ENCODE measurements at regions not wholly inside any gene's neighbourhood (a gene's known extent, or its start where the extent isn't known, plus 50 kb on each side); places are given as distances from the start of the nearest gene placed in this dataset.

DNA sequence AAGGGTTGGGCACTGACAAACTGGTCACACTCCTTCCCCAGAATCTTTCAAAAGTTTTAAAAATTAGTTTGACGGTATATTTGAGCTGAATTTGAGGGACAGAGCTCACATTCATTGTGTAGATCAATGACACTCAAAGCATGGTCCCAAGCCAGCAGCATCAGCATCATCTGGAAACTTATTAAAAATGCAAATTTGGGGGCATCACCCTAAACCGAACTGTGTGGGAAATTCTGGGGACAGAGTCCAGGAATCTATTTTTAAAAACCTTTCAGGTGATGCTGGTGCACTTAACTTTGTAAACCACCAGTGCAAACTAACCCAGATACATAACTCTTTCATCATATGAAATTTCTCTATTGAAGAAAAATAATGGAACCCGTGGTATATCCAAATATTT, 58.1 kb upstream of the MTAP start (continued):
- TF ChIP-seq, protein P1, sequence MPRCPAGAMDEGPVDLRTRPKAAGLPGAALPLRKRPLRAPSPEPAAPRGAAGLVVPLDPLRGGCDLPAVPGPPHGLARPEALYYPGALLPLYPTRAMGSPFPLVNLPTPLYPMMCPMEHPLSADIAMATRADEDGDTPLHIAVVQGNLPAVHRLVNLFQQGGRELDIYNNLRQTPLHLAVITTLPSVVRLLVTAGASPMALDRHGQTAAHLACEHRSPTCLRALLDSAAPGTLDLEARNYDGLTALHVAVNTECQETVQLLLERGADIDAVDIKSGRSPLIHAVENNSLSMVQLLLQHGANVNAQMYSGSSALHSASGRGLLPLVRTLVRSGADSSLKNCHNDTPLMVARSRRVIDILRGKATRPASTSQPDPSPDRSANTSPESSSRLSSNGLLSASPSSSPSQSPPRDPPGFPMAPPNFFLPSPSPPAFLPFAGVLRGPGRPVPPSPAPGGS (CRISPR knock-in tag; IDR thresholded peaks at IDR 0.05): no peak

- H3K36me3 ChIP-seq (replicated peaks in 1 of 2; ENCODE audit: control insufficient read depth in 1 of 2, insufficient read depth in 2 of 2, low read length in 2 of 2): no peaks in the 10 kb centered on the region
- intact Hi-C loops (cut with micrococcal nuclease; ENCODE audit: unreplicated experiment): no loop called here
- ChIA-PET POLR2A (no interaction called here), CTCF (ENCODE audit: low intra/inter-chr PET ratio, low total read pairs) (no interaction called here)
- H3K27ac ChIP-seq (ENCODE audit: extremely low read length, insufficient read depth, low read length): no peak overlapping the region
- DNase-seq (ENCODE audit: low spot score) (no peak), ATAC-seq (no peak), FAIRE-seq (no peak)
- in situ Hi-C loops (cut with HindIII; ENCODE audit: extremely low pct_ligation_motif_present, low pct_unique_long_range_greater_than_20kb): no loop called here
- BruUV-seq (replicated peaks): no TSS peak
- no peaks in the 10 kb centered on the region for H3K4me1 ChIP-seq (ENCODE audit: insufficient read depth, low read length)
- H3K9me3 ChIP-seq (ENCODE audit: low read length): no peaks in the 10 kb centered on the region
- H3K4me2 ChIP-seq (ENCODE audit: low read depth, low read length): no peak overlapping the region
- no peak overlapping the region for H3K4me3 ChIP-seq (replicated peaks in 1 of 3; ENCODE audit: insufficient read depth in 1 of 3, low read depth in 2 of 3, low read length in 3 of 3)
- no peaks in the 10 kb centered on the region for H3K27me3 ChIP-seq (ENCODE audit: control insufficient read depth in 1 of 2, insufficient read depth in 2 of 2, low read length in 2 of 2)
- H3K9ac ChIP-seq (ENCODE audit: insufficient read depth, low read depth, low read length): no peak overlapping the region
- no peaks in the 10 kb centered on the region for H4K20me1 ChIP-seq (ENCODE audit: insufficient read depth, low read length)
- H2AFZ ChIP-seq (ENCODE audit: low read length): no peak overlapping the region
- no peaks in the 10 kb centered on the region for H3K79me2 ChIP-seq (ENCODE audit: insufficient read depth, low read length)
- TF ChIP-seq CBX2 (IDR thresholded peaks at IDR 0.05; ENCODE audit: low read depth, low read length) (no peak), CBX2 (CRISPR knock-in tag; IDR thresholded peaks at IDR 0.05; ENCODE audit: low read depth) (no peak), ZNF614 (CRISPR knock-in tag; IDR thresholded peaks at IDR 0.05; ENCODE audit: borderline replicate concordance) (no peak), SNAPC5 (CRISPR knock-in tag; IDR thresholded peaks at IDR 0.05; ENCODE audit: borderline replicate concordance) (no peak), HIVEP1 (CRISPR knock-in tag; IDR thresholded peaks at IDR 0.05) (no peak), ZEB1 (IDR thresholded peaks at IDR 0.05; ENCODE audit: insufficient replicate concordance, low read depth) (no peak), NFATC3 (CRISPR knock-in tag; IDR thresholded peaks at IDR 0.05) (no peak)
- TF ChIP-seq, protein P2, sequence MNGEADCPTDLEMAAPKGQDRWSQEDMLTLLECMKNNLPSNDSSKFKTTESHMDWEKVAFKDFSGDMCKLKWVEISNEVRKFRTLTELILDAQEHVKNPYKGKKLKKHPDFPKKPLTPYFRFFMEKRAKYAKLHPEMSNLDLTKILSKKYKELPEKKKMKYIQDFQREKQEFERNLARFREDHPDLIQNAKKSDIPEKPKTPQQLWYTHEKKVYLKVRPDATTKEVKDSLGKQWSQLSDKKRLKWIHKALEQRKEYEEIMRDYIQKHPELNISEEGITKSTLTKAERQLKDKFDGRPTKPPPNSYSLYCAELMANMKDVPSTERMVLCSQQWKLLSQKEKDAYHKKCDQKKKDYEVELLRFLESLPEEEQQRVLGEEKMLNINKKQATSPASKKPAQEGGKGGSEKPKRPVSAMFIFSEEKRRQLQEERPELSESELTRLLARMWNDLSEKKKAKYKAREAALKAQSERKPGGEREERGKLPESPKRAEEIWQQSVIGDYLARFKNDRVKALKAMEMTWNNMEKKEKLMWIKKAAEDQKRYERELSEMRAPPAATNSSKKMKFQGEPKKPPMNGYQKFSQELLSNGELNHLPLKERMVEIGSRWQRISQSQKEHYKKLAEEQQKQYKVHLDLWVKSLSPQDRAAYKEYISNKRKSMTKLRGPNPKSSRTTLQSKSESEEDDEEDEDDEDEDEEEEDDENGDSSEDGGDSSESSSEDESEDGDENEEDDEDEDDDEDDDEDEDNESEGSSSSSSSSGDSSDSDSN (CRISPR knock-in tag; IDR thresholded peaks at IDR 0.05): no peak
- TF ChIP-seq, protein P3, sequence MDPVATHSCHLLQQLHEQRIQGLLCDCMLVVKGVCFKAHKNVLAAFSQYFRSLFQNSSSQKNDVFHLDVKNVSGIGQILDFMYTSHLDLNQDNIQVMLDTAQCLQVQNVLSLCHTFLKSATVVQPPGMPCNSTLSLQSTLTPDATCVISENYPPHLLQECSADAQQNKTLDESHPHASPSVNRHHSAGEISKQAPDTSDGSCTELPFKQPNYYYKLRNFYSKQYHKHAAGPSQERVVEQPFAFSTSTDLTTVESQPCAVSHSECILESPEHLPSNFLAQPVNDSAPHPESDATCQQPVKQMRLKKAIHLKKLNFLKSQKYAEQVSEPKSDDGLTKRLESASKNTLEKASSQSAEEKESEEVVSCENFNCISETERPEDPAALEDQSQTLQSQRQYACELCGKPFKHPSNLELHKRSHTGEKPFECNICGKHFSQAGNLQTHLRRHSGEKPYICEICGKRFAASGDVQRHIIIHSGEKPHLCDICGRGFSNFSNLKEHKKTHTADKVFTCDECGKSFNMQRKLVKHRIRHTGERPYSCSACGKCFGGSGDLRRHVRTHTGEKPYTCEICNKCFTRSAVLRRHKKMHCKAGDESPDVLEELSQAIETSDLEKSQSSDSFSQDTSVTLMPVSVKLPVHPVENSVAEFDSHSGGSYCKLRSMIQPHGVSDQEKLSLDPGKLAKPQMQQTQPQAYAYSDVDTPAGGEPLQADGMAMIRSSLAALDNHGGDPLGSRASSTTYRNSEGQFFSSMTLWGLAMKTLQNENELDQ (CRISPR knock-in tag; IDR thresholded peaks at IDR 0.05; ENCODE audit: borderline replicate concordance): no peak
- TF ChIP-seq, protein P4, sequence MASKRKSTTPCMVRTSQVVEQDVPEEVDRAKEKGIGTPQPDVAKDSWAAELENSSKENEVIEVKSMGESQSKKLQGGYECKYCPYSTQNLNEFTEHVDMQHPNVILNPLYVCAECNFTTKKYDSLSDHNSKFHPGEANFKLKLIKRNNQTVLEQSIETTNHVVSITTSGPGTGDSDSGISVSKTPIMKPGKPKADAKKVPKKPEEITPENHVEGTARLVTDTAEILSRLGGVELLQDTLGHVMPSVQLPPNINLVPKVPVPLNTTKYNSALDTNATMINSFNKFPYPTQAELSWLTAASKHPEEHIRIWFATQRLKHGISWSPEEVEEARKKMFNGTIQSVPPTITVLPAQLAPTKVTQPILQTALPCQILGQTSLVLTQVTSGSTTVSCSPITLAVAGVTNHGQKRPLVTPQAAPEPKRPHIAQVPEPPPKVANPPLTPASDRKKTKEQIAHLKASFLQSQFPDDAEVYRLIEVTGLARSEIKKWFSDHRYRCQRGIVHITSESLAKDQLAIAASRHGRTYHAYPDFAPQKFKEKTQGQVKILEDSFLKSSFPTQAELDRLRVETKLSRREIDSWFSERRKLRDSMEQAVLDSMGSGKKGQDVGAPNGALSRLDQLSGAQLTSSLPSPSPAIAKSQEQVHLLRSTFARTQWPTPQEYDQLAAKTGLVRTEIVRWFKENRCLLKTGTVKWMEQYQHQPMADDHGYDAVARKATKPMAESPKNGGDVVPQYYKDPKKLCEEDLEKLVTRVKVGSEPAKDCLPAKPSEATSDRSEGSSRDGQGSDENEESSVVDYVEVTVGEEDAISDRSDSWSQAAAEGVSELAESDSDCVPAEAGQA (IDR thresholded peaks at IDR 0.05; ENCODE audit: low read depth): no peak
- TF ChIP-seq, protein P4 (CRISPR knock-in tag; IDR thresholded peaks at IDR 0.05; ENCODE audit: borderline replicate concordance): no peak
Observed at GRCh38 chr9:21744841-21745240, 57.6 kb upstream of the MTAP start.

All from HepG2 (cell line).